ENCODE measurements at regions not wholly inside any gene's neighbourhood (a gene's known extent, or its start where the extent isn't known, plus 50 kb on each side); places are given as distances from the start of the nearest gene placed in this dataset.

- intact Hi-C loops (cut with micrococcal nuclease): no loop called here
- TF ChIP-seq CTCF (IDR thresholded peaks at IDR 0.05): no peak
- Mint-ChIP-seq H3K9me3 (no peaks in the 10 kb centered on the region), H3K36me3 (ENCODE audit: low read depth) (no peaks in the 10 kb centered on the region), H3K4me1 (no peaks in the 10 kb centered on the region), H3K27ac (no peak overlapping the region), H3K4me3 (no peak overlapping the region), H3K27me3 (no peaks in the 10 kb centered on the region)
- no peak for DNase-seq
- ChIA-PET POLR2A (no interaction called here), CTCF (no interaction called here)
- no peak for ATAC-seq (ENCODE audit: low read depth)
These were observed 298.6 kb downstream of the CYP26B1 start for GRCh38 chr2:71849111-71849510.

- ATAC-seq (ENCODE audit: low read depth) (no peak), DNase-seq (no peak)
- no peaks in the 10 kb centered on the region for H3K4me1 Mint-ChIP-seq
- H3K36me3 Mint-ChIP-seq (ENCODE audit: low read depth): no peaks in the 10 kb centered on the region
- H3K27me3 Mint-ChIP-seq: no peaks in the 10 kb centered on the region
- no peak for TF ChIP-seq CTCF (IDR thresholded peaks at IDR 0.05)
- POLR2A ChIA-PET: no interaction called here
- H3K9me3 Mint-ChIP-seq: no peaks in the 10 kb centered on the region
- CTCF ChIA-PET: no interaction called here
- intact Hi-C loops (cut with micrococcal nuclease): no loop called here
- H3K4me3 Mint-ChIP-seq: no peak overlapping the region
- H3K27ac Mint-ChIP-seq: no peak overlapping the region
These were observed 300.9 kb downstream of the CYP26B1 start for GRCh38 chr2:71846669-71847291.

GRCh38 chr2:71846072-71846471 lies 301.6 kb downstream of the CYP26B1 start:
- ATAC-seq (ENCODE audit: low read depth): no peak
- Mint-ChIP-seq H3K36me3 (ENCODE audit: low read depth) (no peaks in the 10 kb centered on the region), H3K27me3 (no peaks in the 10 kb centered on the region), H3K27ac (no peak overlapping the region), H3K9me3 (no peaks in the 10 kb centered on the region), H3K4me1 (no peaks in the 10 kb centered on the region), H3K4me3 (no peak overlapping the region)
- ChIA-PET CTCF (no interaction called here), POLR2A (no interaction called here)
- DNase-seq: no peak
- intact Hi-C loops (cut with micrococcal nuclease): no loop called here
- TF ChIP-seq CTCF (IDR thresholded peaks at IDR 0.05): no peak

- no peaks in the 10 kb centered on the region for H3K9me3 Mint-ChIP-seq
- DNase-seq: no peak
- H3K4me3 Mint-ChIP-seq: no peak overlapping the region
- ChIA-PET CTCF (no interaction called here), POLR2A (no interaction called here)
- H3K4me1 Mint-ChIP-seq: no peaks in the 10 kb centered on the region
- H3K27me3 Mint-ChIP-seq: no peaks in the 10 kb centered on the region
- no peaks in the 10 kb centered on the region for H3K36me3 Mint-ChIP-seq (ENCODE audit: low read depth)
- ATAC-seq (ENCODE audit: low read depth): no peak
- intact Hi-C loops (cut with micrococcal nuclease): no loop called here
- no peak overlapping the region for H3K27ac Mint-ChIP-seq
- TF ChIP-seq CTCF (IDR thresholded peaks at IDR 0.05): no peak
These were observed 302.7 kb downstream of the CYP26B1 start for GRCh38 chr2:71844967-71845366.

- no peaks in the 10 kb centered on the region for H3K4me1 Mint-ChIP-seq
- ChIA-PET POLR2A (no interaction called here), CTCF (no interaction called here)
- no peak overlapping the region for H3K27ac Mint-ChIP-seq
- no peak for TF ChIP-seq CTCF (IDR thresholded peaks at IDR 0.05)
- intact Hi-C loops (cut with micrococcal nuclease): no loop called here
- no peaks in the 10 kb centered on the region for H3K36me3 Mint-ChIP-seq (ENCODE audit: low read depth)
- no peaks in the 10 kb centered on the region for H3K9me3 Mint-ChIP-seq
- ATAC-seq (ENCODE audit: low read depth): no peak
- no peak overlapping the region for H3K4me3 Mint-ChIP-seq
- no peaks in the 10 kb centered on the region for H3K27me3 Mint-ChIP-seq
- DNase-seq: no peak
These were observed 304.2 kb downstream of the CYP26B1 start for GRCh38 chr2:71843391-71843850.

Data from activated B cell treated with CpG ODN at 0.5 μM for 24 hours (primary cell).